GM12878 (cell line): ENCODE measurements at regions not wholly inside any gene's neighbourhood (a gene's known extent, or its start where the extent isn't known, plus 50 kb on each side); places are given as distances from the start of the nearest gene placed in this dataset.

Experiments used
- FOXM1 ChIP-seq: IDR thresholded peaks from 2 replicates; pipeline ENCODE4 v1.6.1; 2012; ENCODE audit warnings: low read depth, mild to moderate bottlenecking, inconsistent platforms, low read length, moderate library complexity
- HDGF ChIP-seq: fragments of 450-650 bp; IDR thresholded peaks from 2 replicates; pipeline ENCODE4 v1.6.1; 2016; ENCODE audit warnings: antibody characterized with exemption
- PAX5 ChIP-seq: IDR thresholded peaks from 2 replicates; pipeline ENCODE4 v1.6.1; 2011; ENCODE audit warnings: low read depth, low read length, borderline replicate concordance
- SMAD1 ChIP-seq: fragments of 450-650 bp; IDR thresholded peaks from 2 replicates; pipeline ENCODE4 v1.6.1; 2018; ENCODE audit warnings: mild to moderate bottlenecking, low read depth; ENCODE audit not compliant: partially characterized antibody
- SMC3 ChIP-seq: IDR thresholded peaks from 2 replicates; pipeline ENCODE4 v1.6.1; 2011; ENCODE audit warnings: low read length, improper control_type of control experiment, borderline replicate concordance
- SRF ChIP-seq, 2 experiments: IDR thresholded peaks; 2 replicates each; pipeline ENCODE4 v1.6.1; 2011; ENCODE audit warnings: low read depth in 2 of 2, low read length in 2 of 2, mild to moderate bottlenecking in 1 of 2, moderate library complexity in 1 of 2
- TBL1XR1 ChIP-seq: IDR thresholded peaks from 2 replicates; pipeline ENCODE4 v1.6.1; 2012; ENCODE audit warnings: low read depth, low read length, improper control_type of control experiment
- ZBED1 ChIP-seq: IDR thresholded peaks from 2 replicates; pipeline ENCODE4 v1.6.1; 2016; ENCODE audit warnings: borderline replicate concordance
- TF ChIP-seq, protein P1 (sequence below): IDR thresholded peaks from 2 replicates; pipeline ENCODE4 v1.6.1; 2012; ENCODE audit warnings: mild to moderate bottlenecking, low read depth, low read length
- TF ChIP-seq, protein P2 (sequence below): fragments of 450-650 bp; IDR thresholded peaks from 2 replicates; pipeline ENCODE4 v1.6.1; 2017; ENCODE audit warnings: mild to moderate bottlenecking, moderate library complexity
- TF ChIP-seq, protein P3 (sequence below), 3 experiments: IDR thresholded peaks in 2 of 3; conservative IDR thresholded peaks in 1 of 3; 2 replicates each; pipeline ENCODE4 v1.5.1; 2011; ENCODE audit warnings: low read depth in 3 of 3, low read length in 3 of 3, mild to moderate bottlenecking in 3 of 3, control low read depth in 2 of 3, moderate library complexity in 2 of 3, inconsistent platforms in 1 of 3, mixed read lengths in 1 of 3; ENCODE audit not compliant: control insufficient read depth in 2 of 3, insufficient read depth in 1 of 3; ENCODE audit errors: extremely low read depth in 1 of 3
- TF ChIP-seq, protein P4 (sequence below): fragments of 450-650 bp; IDR thresholded peaks from 2 replicates; pipeline ENCODE4 v1.6.1; 2014; ENCODE audit warnings: mild to moderate bottlenecking

DNA sequence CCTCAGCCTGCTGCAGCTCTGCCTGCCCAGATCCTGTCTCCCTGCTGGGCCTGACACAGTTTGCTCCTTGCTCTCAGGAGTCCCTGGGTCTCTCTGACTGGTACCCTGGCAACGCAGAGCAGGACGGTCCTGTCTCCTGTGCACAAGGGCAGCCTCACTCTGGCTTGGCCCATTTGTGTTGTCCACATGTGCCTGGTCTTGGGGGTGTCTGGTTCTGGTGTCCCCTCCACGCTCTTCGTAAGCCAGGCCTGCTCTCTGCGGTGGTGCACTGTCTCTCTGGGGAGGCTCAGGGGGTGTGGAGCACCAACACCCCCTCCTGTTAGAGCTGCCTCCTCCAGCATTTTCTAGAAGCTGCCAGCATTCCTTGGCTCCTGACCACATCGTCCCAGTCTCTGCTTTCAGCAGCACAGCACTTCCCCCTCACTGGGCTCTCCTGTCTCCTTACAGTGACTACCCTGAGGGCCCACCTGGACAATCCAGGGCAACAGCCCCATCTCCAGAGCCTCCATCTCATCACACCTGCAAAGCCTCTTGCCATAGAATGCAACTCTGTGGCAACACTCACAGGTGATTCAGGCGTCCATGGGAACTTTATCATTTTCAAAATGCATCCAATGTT, 235.6 kb upstream of the HS6ST1 start:
- TF ChIP-seq, protein P1, sequence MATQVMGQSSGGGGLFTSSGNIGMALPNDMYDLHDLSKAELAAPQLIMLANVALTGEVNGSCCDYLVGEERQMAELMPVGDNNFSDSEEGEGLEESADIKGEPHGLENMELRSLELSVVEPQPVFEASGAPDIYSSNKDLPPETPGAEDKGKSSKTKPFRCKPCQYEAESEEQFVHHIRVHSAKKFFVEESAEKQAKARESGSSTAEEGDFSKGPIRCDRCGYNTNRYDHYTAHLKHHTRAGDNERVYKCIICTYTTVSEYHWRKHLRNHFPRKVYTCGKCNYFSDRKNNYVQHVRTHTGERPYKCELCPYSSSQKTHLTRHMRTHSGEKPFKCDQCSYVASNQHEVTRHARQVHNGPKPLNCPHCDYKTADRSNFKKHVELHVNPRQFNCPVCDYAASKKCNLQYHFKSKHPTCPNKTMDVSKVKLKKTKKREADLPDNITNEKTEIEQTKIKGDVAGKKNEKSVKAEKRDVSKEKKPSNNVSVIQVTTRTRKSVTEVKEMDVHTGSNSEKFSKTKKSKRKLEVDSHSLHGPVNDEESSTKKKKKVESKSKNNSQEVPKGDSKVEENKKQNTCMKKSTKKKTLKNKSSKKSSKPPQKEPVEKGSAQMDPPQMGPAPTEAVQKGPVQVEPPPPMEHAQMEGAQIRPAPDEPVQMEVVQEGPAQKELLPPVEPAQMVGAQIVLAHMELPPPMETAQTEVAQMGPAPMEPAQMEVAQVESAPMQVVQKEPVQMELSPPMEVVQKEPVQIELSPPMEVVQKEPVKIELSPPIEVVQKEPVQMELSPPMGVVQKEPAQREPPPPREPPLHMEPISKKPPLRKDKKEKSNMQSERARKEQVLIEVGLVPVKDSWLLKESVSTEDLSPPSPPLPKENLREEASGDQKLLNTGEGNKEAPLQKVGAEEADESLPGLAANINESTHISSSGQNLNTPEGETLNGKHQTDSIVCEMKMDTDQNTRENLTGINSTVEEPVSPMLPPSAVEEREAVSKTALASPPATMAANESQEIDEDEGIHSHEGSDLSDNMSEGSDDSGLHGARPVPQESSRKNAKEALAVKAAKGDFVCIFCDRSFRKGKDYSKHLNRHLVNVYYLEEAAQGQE, result no peak
- no peak for TF ChIP-seq HDGF
- TF ChIP-seq, protein P2, sequence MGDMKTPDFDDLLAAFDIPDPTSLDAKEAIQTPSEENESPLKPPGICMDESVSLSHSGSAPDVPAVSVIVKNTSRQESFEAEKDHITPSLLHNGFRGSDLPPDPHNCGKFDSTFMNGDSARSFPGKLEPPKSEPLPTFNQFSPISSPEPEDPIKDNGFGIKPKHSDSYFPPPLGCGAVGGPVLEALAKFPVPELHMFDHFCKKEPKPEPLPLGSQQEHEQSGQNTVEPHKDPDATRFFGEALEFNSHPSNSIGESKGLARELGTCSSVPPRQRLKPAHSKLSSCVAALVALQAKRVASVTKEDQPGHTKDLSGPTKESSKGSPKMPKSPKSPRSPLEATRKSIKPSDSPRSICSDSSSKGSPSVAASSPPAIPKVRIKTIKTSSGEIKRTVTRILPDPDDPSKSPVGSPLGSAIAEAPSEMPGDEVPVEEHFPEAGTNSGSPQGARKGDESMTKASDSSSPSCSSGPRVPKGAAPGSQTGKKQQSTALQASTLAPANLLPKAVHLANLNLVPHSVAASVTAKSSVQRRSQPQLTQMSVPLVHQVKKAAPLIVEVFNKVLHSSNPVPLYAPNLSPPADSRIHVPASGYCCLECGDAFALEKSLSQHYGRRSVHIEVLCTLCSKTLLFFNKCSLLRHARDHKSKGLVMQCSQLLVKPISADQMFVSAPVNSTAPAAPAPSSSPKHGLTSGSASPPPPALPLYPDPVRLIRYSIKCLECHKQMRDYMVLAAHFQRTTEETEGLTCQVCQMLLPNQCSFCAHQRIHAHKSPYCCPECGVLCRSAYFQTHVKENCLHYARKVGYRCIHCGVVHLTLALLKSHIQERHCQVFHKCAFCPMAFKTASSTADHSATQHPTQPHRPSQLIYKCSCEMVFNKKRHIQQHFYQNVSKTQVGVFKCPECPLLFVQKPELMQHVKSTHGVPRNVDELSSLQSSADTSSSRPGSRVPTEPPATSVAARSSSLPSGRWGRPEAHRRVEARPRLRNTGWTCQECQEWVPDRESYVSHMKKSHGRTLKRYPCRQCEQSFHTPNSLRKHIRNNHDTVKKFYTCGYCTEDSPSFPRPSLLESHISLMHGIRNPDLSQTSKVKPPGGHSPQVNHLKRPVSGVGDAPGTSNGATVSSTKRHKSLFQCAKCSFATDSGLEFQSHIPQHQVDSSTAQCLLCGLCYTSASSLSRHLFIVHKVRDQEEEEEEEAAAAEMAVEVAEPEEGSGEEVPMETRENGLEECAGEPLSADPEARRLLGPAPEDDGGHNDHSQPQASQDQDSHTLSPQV, result no peak
- TF ChIP-seq, protein P3, sequence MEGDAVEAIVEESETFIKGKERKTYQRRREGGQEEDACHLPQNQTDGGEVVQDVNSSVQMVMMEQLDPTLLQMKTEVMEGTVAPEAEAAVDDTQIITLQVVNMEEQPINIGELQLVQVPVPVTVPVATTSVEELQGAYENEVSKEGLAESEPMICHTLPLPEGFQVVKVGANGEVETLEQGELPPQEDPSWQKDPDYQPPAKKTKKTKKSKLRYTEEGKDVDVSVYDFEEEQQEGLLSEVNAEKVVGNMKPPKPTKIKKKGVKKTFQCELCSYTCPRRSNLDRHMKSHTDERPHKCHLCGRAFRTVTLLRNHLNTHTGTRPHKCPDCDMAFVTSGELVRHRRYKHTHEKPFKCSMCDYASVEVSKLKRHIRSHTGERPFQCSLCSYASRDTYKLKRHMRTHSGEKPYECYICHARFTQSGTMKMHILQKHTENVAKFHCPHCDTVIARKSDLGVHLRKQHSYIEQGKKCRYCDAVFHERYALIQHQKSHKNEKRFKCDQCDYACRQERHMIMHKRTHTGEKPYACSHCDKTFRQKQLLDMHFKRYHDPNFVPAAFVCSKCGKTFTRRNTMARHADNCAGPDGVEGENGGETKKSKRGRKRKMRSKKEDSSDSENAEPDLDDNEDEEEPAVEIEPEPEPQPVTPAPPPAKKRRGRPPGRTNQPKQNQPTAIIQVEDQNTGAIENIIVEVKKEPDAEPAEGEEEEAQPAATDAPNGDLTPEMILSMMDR (IDR thresholded peaks at IDR 0.05 in 2 of 3, conservative IDR thresholded peaks at IDR 0.05 in 1 of 3; ENCODE audit: control insufficient read depth in 2 of 3, extremely low read depth in 1 of 3, insufficient read depth in 1 of 3, low read depth in 3 of 3, low read length in 3 of 3), result no peak
- TF ChIP-seq SRF (IDR thresholded peaks at IDR 0.05; ENCODE audit: low read depth in 2 of 2, low read length in 2 of 2), result no peak
- no peak for TF ChIP-seq SMC3
- TF ChIP-seq TBL1XR1, result no peak
- TF ChIP-seq SMAD1, result no peak
- TF ChIP-seq PAX5, result no peak
- TF ChIP-seq, protein P4, sequence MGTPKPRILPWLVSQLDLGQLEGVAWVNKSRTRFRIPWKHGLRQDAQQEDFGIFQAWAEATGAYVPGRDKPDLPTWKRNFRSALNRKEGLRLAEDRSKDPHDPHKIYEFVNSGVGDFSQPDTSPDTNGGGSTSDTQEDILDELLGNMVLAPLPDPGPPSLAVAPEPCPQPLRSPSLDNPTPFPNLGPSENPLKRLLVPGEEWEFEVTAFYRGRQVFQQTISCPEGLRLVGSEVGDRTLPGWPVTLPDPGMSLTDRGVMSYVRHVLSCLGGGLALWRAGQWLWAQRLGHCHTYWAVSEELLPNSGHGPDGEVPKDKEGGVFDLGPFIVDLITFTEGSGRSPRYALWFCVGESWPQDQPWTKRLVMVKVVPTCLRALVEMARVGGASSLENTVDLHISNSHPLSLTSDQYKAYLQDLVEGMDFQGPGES, result no peak
- no peak for TF ChIP-seq FOXM1
- no peak for TF ChIP-seq ZBED1
